DOHH2 (cell line): ENCODE measurements at regions not wholly inside any gene's neighbourhood (a gene's known extent, or its start where the extent isn't known, plus 50 kb on each side); places are given as distances from the start of the nearest gene placed in this dataset.

Experiments
- EZH2phosphoT487 ChIP-seq: fragments of 200-600 bp; sonication (generic); IDR thresholded peaks from 2 replicates; pipeline ENCODE4 v1.6.1; 2017; ENCODE audit warnings: borderline replicate concordance, mild to moderate bottlenecking, antibody characterized with exemption, low read length, moderate library complexity, mixed read lengths
- TF ChIP-seq, protein P1 (sequence below): fragments of 200-600 bp; sonication (generic); IDR thresholded peaks from one replicate; pipeline ENCODE4 v1.5.1; 2014; ENCODE audit warnings: antibody characterized with exemption, mild to moderate bottlenecking, low read depth, low read length; ENCODE audit not compliant: poor library complexity, severe bottlenecking

DNA sequence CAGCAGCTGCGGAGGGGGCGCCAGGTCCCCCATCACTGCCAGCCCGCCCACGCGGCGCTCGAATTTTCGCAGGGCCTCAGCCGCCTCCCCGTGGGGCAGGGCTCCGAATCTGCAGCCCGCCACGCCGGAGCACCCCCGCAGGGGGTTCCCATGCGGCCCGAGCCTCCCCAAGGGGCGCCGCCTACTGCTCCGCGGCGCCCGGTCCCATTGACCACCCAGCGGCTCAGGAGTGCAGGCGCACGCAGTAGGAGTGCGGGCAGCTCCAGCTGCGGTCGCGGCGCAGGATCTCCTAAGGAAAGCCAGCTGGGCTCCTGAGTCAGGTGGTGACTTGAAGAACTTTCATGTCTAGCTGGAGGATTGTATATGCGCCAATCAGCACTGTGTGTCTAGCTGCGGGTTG, 155.3 kb upstream of the RREB1 start:
- TF ChIP-seq, protein P1, sequence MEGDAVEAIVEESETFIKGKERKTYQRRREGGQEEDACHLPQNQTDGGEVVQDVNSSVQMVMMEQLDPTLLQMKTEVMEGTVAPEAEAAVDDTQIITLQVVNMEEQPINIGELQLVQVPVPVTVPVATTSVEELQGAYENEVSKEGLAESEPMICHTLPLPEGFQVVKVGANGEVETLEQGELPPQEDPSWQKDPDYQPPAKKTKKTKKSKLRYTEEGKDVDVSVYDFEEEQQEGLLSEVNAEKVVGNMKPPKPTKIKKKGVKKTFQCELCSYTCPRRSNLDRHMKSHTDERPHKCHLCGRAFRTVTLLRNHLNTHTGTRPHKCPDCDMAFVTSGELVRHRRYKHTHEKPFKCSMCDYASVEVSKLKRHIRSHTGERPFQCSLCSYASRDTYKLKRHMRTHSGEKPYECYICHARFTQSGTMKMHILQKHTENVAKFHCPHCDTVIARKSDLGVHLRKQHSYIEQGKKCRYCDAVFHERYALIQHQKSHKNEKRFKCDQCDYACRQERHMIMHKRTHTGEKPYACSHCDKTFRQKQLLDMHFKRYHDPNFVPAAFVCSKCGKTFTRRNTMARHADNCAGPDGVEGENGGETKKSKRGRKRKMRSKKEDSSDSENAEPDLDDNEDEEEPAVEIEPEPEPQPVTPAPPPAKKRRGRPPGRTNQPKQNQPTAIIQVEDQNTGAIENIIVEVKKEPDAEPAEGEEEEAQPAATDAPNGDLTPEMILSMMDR: no peak
- TF ChIP-seq EZH2phosphoT487: no peak
